ENCODE measurements at regions not wholly inside any gene's neighbourhood (a gene's known extent, or its start where the extent isn't known, plus 50 kb on each side); places are given as distances from the start of the nearest gene placed in this dataset.

DNA sequence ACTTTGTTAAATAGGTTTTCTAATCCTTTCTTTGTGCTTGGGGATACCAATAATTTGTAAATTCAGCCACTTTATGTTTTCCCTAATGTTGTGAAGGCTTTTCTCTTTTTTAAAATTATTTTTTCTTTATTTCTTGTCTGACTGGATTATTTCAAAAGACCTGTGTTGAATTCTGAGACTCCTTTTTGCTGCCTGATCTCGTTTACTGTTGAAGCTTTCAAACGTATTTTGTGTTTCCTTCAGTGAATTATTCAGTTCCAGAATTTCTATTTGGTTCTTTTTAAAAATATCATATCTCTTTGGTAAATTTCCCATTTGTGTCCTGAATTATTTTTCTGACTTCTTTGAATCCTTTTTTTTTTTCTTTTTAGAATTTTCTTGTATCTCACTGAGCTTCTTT, 241.6 kb downstream of the LRIG3 start:
- TF ChIP-seq, protein P1, sequence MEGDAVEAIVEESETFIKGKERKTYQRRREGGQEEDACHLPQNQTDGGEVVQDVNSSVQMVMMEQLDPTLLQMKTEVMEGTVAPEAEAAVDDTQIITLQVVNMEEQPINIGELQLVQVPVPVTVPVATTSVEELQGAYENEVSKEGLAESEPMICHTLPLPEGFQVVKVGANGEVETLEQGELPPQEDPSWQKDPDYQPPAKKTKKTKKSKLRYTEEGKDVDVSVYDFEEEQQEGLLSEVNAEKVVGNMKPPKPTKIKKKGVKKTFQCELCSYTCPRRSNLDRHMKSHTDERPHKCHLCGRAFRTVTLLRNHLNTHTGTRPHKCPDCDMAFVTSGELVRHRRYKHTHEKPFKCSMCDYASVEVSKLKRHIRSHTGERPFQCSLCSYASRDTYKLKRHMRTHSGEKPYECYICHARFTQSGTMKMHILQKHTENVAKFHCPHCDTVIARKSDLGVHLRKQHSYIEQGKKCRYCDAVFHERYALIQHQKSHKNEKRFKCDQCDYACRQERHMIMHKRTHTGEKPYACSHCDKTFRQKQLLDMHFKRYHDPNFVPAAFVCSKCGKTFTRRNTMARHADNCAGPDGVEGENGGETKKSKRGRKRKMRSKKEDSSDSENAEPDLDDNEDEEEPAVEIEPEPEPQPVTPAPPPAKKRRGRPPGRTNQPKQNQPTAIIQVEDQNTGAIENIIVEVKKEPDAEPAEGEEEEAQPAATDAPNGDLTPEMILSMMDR (IDR thresholded peaks at IDR 0.05; ENCODE audit: low read depth, low read length, poor library complexity, severe bottlenecking): no peak
- no peak for TF ChIP-seq EZH2phosphoT487 (IDR thresholded peaks at IDR 0.05; ENCODE audit: borderline replicate concordance, low read length)

All from DOHH2 (cell line).